ENCODE measurements at regions not wholly inside any gene's neighbourhood (a gene's known extent, or its start where the extent isn't known, plus 50 kb on each side); places are given as distances from the start of the nearest gene placed in this dataset.

DNA sequence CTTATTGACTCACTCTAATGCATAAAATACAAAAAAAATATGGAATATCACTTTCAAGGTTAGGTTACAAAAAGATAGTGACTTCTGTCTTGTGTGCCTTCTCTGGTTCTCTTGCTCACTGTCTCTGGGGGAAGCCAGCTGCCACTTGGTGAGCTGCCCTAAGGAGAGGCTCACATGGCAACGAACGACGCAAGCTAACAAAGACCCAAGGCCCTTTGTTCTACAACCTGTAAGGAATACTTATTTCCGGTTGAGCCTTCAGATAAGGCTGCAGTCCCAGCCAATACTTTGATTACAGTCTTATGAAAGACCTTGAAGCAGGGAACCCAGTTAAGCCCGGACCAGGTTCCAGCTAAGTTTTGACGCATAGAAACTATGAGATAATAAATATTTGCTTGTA is 242.4 kb upstream of the TBX3 start:
- H3K9me3 ChIP-seq, result peaks cover 0 to 4% of the 10 kb centered on the region in 2 donors
- no peak overlapping the region for H3K4me3 ChIP-seq
- TF ChIP-seq POLR2A (IDR thresholded peaks at IDR 0.05) (no peak), POLR2AphosphoS5 (IDR thresholded peaks at IDR 0.05) (no peak), CTCF (IDR thresholded peaks at IDR 0.05) (no peak), EP300 (IDR thresholded peaks at IDR 0.05; ENCODE audit: low read depth) (no peak)
- 66 to 80% methylated on average over 1 to 6 of the region's 6 CpGs for WGBS, 2 donors (ENCODE audit: low coverage in 1 of 2)
- intact Hi-C loops (cut with DNase I; ENCODE audit: low total_unique reads), result no loop called here
- H3K27ac ChIP-seq, result no peak overlapping the region
- no peaks in the 10 kb centered on the region for H3K27me3 ChIP-seq
- DNase-seq, result peak; percentile 13
- no peaks in the 10 kb centered on the region for H3K36me3 ChIP-seq
- in situ Hi-C loops (cut with MboI; ENCODE audit: low pct_ligation_motif_present in 1 of 4, low pct_unique_long_range_greater_than_20kb in 1 of 4, low sequenced_read_pairs in 3 of 4), result no loop called here
- peaks cover 0 to 3% (median 0%) of the 10 kb centered on the region in 4 donors for H3K4me1 ChIP-seq

- in situ Hi-C loops (cut with MboI; ENCODE audit: low pct_ligation_motif_present in 1 of 4, low pct_unique_long_range_greater_than_20kb in 1 of 4, low sequenced_read_pairs in 3 of 4), result no loop called here
- no peaks in the 10 kb centered on the region for H3K27me3 ChIP-seq
- H3K27ac ChIP-seq, result no peak overlapping the region
- intact Hi-C loops (cut with DNase I; ENCODE audit: low total_unique reads), result no loop called here
- no peak overlapping the region for H3K4me3 ChIP-seq
- no peaks in the 10 kb centered on the region for H3K36me3 ChIP-seq
- no peak for DNase-seq
- peaks cover 0 to 3% (median 0%) of the 10 kb centered on the region in 4 donors for H3K4me1 ChIP-seq
- 55 to 58% methylated on average over 2 to 4 of the region's 4 CpGs for WGBS, 2 donors (ENCODE audit: low coverage in 1 of 2)
- no peaks in the 10 kb centered on the region for H3K9me3 ChIP-seq
- TF ChIP-seq EP300 (IDR thresholded peaks at IDR 0.05; ENCODE audit: low read depth) (no peak), POLR2AphosphoS5 (IDR thresholded peaks at IDR 0.05) (no peak), CTCF (IDR thresholded peaks at IDR 0.05) (no peak), POLR2A (IDR thresholded peaks at IDR 0.05) (no peak)
Measured at GRCh38 chr12:114924946-114925475, 241.0 kb upstream of the TBX3 start.

DNA sequence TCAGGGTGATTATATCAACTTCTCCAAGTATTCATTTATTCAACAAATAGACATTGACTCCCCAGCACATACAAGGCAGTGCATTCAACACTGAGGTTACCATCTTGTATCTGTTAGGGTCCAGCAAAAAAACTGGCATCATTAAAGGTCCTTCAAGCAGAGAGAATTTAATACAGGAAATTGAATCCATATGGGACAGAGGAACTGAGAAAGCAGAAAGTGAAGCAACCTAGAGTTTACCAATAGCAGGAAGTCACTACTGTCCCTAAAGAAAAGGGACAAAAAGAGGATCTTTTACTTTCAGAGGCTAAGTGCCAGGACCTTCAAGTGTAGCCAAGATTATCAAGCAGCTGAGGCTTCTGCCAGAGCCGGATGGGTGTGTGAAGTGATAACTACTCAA is 237.8 kb upstream of the TBX3 start:
- Histone ChIP-seq H3K9me3 (no peaks in the 10 kb centered on the region), H3K27me3 (no peaks in the 10 kb centered on the region), H3K4me3 (no peak overlapping the region), H3K4me1 (peaks cover 0 to 11% (median 0%) of the 10 kb centered on the region in 4 donors), H3K27ac (peak overlapping the region in 1 of 4 donors; percentile 17), H3K36me3 (no peaks in the 10 kb centered on the region)
- TF ChIP-seq EP300 (IDR thresholded peaks at IDR 0.05; ENCODE audit: low read depth) (no peak), CTCF (IDR thresholded peaks at IDR 0.05) (no peak), POLR2A (IDR thresholded peaks at IDR 0.05) (no peak), POLR2AphosphoS5 (IDR thresholded peaks at IDR 0.05) (no peak)
- no peak for DNase-seq
- WGBS, 2 donors (ENCODE audit: low coverage in 1 of 2), result 38 to 68% methylated on average over 1 of the region's 1 CpG
- in situ Hi-C loops (cut with MboI; ENCODE audit: low pct_ligation_motif_present in 1 of 4, low pct_unique_long_range_greater_than_20kb in 1 of 4, low sequenced_read_pairs in 3 of 4), result no loop called here
- intact Hi-C loops (cut with DNase I; ENCODE audit: low total_unique reads), result no loop called here

DNA sequence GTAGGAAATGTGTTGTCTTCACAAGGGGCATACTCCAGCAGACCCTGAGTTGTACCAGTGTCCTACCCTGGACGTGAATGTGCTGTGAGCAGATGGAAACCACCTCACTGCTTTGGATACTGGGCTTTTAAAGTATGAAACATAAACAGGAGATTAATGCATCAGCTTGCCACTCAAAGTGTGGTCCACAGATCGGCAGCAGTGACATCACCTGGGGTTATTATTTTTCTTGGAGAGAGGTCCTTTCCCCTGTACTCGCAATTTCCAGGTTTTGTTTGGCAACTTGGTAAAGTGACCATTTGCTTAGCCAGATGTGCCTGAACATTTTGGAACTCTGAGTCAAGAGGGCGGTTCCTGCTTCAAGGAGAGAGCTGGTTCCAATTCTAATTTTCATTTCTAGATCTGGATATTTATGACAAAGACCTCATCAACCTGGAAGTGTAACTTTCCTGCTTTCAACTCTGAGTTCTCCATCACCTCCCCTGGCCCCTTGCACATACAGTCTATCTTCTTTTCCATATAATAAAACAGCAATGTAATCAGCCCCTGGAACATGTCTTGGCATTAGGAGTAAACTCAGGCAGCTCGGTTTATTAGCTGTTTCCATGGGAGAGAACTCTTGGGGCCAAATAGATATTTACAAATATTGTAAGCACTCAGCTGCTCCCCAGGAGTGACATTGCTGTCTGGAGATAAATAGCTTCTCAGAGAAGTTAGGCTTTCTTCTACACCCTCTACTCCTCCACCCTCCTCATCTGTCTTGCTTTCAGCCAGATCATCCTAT is 237.0 kb upstream of the TBX3 start:
- in situ Hi-C loops (cut with MboI; ENCODE audit: low pct_ligation_motif_present in 1 of 4, low pct_unique_long_range_greater_than_20kb in 1 of 4, low sequenced_read_pairs in 3 of 4), result no loop called here
- H3K36me3 ChIP-seq, result no peaks in the 10 kb centered on the region
- H3K4me1 ChIP-seq, result peaks cover 0 to 11% (median 0%) of the 10 kb centered on the region in 4 donors
- peak overlapping the region in 2 of 4 donors; percentile 17 to 18 for H3K27ac ChIP-seq
- WGBS, 2 donors (ENCODE audit: low coverage in 1 of 2), result 57 to 65% methylated on average over 4 to 5 of the region's 5 CpGs
- TF ChIP-seq EP300 (IDR thresholded peaks at IDR 0.05; ENCODE audit: low read depth), result no peak
- no peak for TF ChIP-seq POLR2AphosphoS5 (IDR thresholded peaks at IDR 0.05)
- no peak for TF ChIP-seq CTCF (IDR thresholded peaks at IDR 0.05)
- TF ChIP-seq POLR2A (IDR thresholded peaks at IDR 0.05), result no peak
- no peaks in the 10 kb centered on the region for H3K9me3 ChIP-seq
- no peaks in the 10 kb centered on the region for H3K27me3 ChIP-seq
- H3K4me3 ChIP-seq, result no peak overlapping the region
- intact Hi-C loops (cut with DNase I; ENCODE audit: low total_unique reads), result no loop called here
- DNase-seq, result no peak
